Activated B cell treated with CpG ODN at 0.5 μM for 24 hours (primary cell): ENCODE measurements at regions not wholly inside any gene's neighbourhood (a gene's known extent, or its start where the extent isn't known, plus 50 kb on each side); places are given as distances from the start of the nearest gene placed in this dataset.

Experiments used
- ATAC-seq: fragments of 200-7000 bp; cut with Tn5 transposase; one replicate; pipeline ENCODE4 v1.10.0; 2021; ENCODE audit warnings: low read depth, mild to moderate bottlenecking, moderate library complexity
- CTCF ChIA-PET: fragments of 350-600 bp; sonication (Branson Sonifier 250); formaldehyde crosslinking; loops from one replicate; lab custom pipeline; 2021; ENCODE audit warnings: antibody characterized with exemption; lab: Charles Lee
- POLR2A ChIA-PET: fragments of 350-600 bp; sonication (Branson Sonifier 250); formaldehyde crosslinking; loops from one replicate; lab custom pipeline; 2021; ENCODE audit warnings: antibody characterized with exemption; lab: Charles Lee
- DNase-seq: peaks from one replicate; pipeline ENCODE4 v3.0.0; 2022
- H3K27ac Mint-ChIP-seq: one replicate; pipeline ENCODE4 v1.8.0; 2020; ENCODE audit warnings: mixed read lengths
- H3K27me3 Mint-ChIP-seq: one replicate; pipeline ENCODE4 v1.8.0; 2021; ENCODE audit warnings: mixed read lengths
- H3K36me3 Mint-ChIP-seq: one replicate; pipeline ENCODE4 v1.8.0; 2021; ENCODE audit warnings: low read depth, mixed read lengths
- H3K4me1 Mint-ChIP-seq: one replicate; pipeline ENCODE4 v1.8.0; 2021; ENCODE audit warnings: mixed read lengths
- H3K4me3 Mint-ChIP-seq: one replicate; pipeline ENCODE4 v1.8.0; 2020; ENCODE audit warnings: mild to moderate bottlenecking, mixed read lengths
- H3K9me3 Mint-ChIP-seq: one replicate; pipeline ENCODE4 v1.8.0; 2020; ENCODE audit warnings: mixed read lengths
- CTCF ChIP-seq: fragments of 200-600 bp; IDR thresholded peaks from one replicate; pipeline ENCODE4 v1.8.0; 2022; ENCODE audit warnings: antibody characterized with exemption, mild to moderate bottlenecking
- intact Hi-C: fragments of 100-400 bp; cut with micrococcal nuclease; formaldehyde crosslinking; loops from one replicate; pipeline ENCODE4 v1.15.1; 2024

GRCh38 chr4:27343411-27343810 is 482.8 kb downstream of the STIM2 start:
- intact Hi-C loops = no loop called here
- Mint-ChIP-seq H3K27ac (no peak overlapping the region), H3K36me3 (no peaks in the 10 kb centered on the region), H3K4me3 (no peak overlapping the region), H3K27me3 (peaks cover 3% of the 10 kb centered on the region), H3K4me1 (no peaks in the 10 kb centered on the region), H3K9me3 (peaks cover 2% of the 10 kb centered on the region)
- ChIA-PET POLR2A (no interaction called here), CTCF (no interaction called here)
- TF ChIP-seq CTCF = no peak
- ATAC-seq (no peak), DNase-seq (no peak)

- Mint-ChIP-seq H3K4me3 (no peak overlapping the region), H3K9me3 (peaks cover 2% of the 10 kb centered on the region), H3K36me3 (no peaks in the 10 kb centered on the region), H3K4me1 (no peaks in the 10 kb centered on the region), H3K27ac (no peak overlapping the region), H3K27me3 (no peaks in the 10 kb centered on the region)
- intact Hi-C loops = no loop called here
- POLR2A ChIA-PET = no interaction called here
- no peak for TF ChIP-seq CTCF
- DNase-seq (no peak), ATAC-seq (no peak)
- CTCF ChIA-PET = no interaction called here
Measured at GRCh38 chr4:27350161-27350560, 489.5 kb downstream of the STIM2 start.

GRCh38 chr4:27357283-27357682 is 496.6 kb downstream of the STIM2 start:
- no peak for TF ChIP-seq CTCF
- H3K9me3 Mint-ChIP-seq = peaks cover 2% of the 10 kb centered on the region
- DNase-seq (no peak), ATAC-seq (no peak)
- H3K36me3 Mint-ChIP-seq = no peaks in the 10 kb centered on the region
- H3K4me1 Mint-ChIP-seq = no peaks in the 10 kb centered on the region
- no peaks in the 10 kb centered on the region for H3K27me3 Mint-ChIP-seq
- H3K4me3 Mint-ChIP-seq = no peak overlapping the region
- no peak overlapping the region for H3K27ac Mint-ChIP-seq
- ChIA-PET CTCF (no interaction called here), POLR2A (no interaction called here)
- intact Hi-C loops = no loop called here

GRCh38 chr4:27358269-27358668 is 497.6 kb downstream of the STIM2 start:
- Mint-ChIP-seq H3K27ac (no peak overlapping the region), H3K36me3 (no peaks in the 10 kb centered on the region), H3K27me3 (no peaks in the 10 kb centered on the region), H3K9me3 (peaks cover 2% of the 10 kb centered on the region), H3K4me3 (no peak overlapping the region), H3K4me1 (no peaks in the 10 kb centered on the region)
- no peak for TF ChIP-seq CTCF
- ChIA-PET POLR2A (no interaction called here), CTCF (no interaction called here)
- DNase-seq (no peak), ATAC-seq (no peak)
- intact Hi-C loops = no loop called here

GRCh38 chr4:27360131-27360530 is 499.5 kb downstream of the STIM2 start:
- CTCF ChIA-PET = no interaction called here
- H3K27me3 Mint-ChIP-seq = no peaks in the 10 kb centered on the region
- H3K4me3 Mint-ChIP-seq = no peak overlapping the region

More at GRCh38 chr4:27360131-27360530, 499.5 kb downstream of the STIM2 start:
- intact Hi-C loops = no loop called here
- no peaks in the 10 kb centered on the region for H3K9me3 Mint-ChIP-seq
- no peak for ATAC-seq
- no peak for TF ChIP-seq CTCF
- H3K4me1 Mint-ChIP-seq = no peaks in the 10 kb centered on the region
- no peaks in the 10 kb centered on the region for H3K36me3 Mint-ChIP-seq
- no peak overlapping the region for H3K27ac Mint-ChIP-seq
- POLR2A ChIA-PET = no interaction called here
- no peak for DNase-seq
